IPS-20b (cell line): ENCODE measurements at regions not wholly inside any gene's neighbourhood (a gene's known extent, or its start where the extent isn't known, plus 50 kb on each side); places are given as distances from the start of the nearest gene placed in this dataset.
"Not testable (repeated sequence)": the region's sequence is repeated elsewhere in the genome, so short reads cannot be mapped to it uniquely, and the experiment has no call there.

ENCODE experiments used
- H3K27ac ChIP-seq: one replicate; pipeline ENCODE4 v1.5.1; 2013; ENCODE audit warnings: low read length
- H3K27me3 ChIP-seq: 2 replicates; pipeline ENCODE4 v1.6.1; 2013; ENCODE audit warnings: mild to moderate bottlenecking, low read length, inconsistent platforms; ENCODE audit not compliant: insufficient read depth
- H3K36me3 ChIP-seq: 2 replicates; pipeline ENCODE4 v1.6.1; 2013; ENCODE audit warnings: low read depth, mild to moderate bottlenecking, inconsistent platforms, low read length, moderate library complexity; ENCODE audit not compliant: insufficient read depth
- H3K4me1 ChIP-seq: 2 replicates; pipeline ENCODE4 v1.6.1; 2013; ENCODE audit warnings: mild to moderate bottlenecking, control low read depth, inconsistent platforms, low read length, moderate library complexity; ENCODE audit not compliant: insufficient read depth
- H3K4me3 ChIP-seq: 2 replicates; pipeline ENCODE4 v1.5.1; 2013; ENCODE audit warnings: mild to moderate bottlenecking, low read length, inconsistent platforms
- H3K9ac ChIP-seq: 2 replicates; pipeline ENCODE4 v1.6.1; 2013; ENCODE audit warnings: low read depth, mild to moderate bottlenecking, inconsistent platforms, low read length, moderate library complexity
- H3K9me3 ChIP-seq: 2 replicates; pipeline ENCODE4 v1.6.1; 2013; ENCODE audit warnings: mild to moderate bottlenecking, low read depth, low read length, inconsistent platforms; ENCODE audit not compliant: insufficient read depth

DNA sequence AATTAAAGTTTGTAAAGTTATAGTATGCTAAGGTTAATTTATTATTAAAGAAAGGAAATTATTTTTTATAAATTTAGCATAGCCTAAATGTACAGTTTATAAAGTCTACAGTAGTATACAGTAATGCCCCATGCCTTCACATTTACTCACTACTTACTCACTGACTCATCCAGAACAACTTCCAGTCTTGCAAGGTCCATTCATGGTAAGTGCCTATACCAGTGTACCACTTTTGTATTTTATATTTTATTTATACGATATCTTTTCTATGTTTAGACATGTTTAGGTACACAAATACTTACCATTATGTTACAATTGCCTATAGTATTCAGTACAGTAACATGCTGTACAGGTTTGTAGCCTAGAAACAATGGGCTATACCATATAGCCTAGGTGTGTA, 95.1 kb upstream of the GRIN2B start:
- Histone ChIP-seq H3K27me3 (no peaks in the 10 kb centered on the region), H3K36me3 (no peaks in the 10 kb centered on the region), H3K4me1 (no peaks in the 10 kb centered on the region), H3K9me3 (no peaks in the 10 kb centered on the region), H3K27ac (no peak overlapping the region), H3K4me3 (no peak overlapping the region), H3K9ac (no peak overlapping the region)

DNA sequence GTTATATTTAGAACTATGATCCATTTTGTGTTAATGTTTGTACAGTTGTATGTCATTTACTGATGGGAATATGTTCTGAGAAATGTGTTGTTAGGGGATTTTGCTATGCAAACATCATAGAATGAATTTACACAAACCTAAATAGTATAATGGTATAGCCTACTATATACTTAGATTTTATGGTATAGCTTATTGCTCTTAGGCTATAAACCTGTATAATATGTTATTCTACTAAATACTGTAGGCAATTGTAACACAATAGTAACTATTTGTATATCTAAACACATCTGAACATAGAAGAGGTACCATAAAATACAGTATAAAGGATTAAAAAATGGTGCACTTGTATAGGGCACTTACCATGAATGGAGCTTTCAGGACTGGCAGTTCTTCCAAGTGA, 105.4 kb upstream of the GRIN2B start:
- no peaks in the 10 kb centered on the region for H3K9me3 ChIP-seq
- no peaks in the 10 kb centered on the region for H3K4me1 ChIP-seq
- H3K27ac ChIP-seq = no peak overlapping the region
- H3K4me3 ChIP-seq = no peak overlapping the region
- H3K9ac ChIP-seq = no peak overlapping the region
- no peaks in the 10 kb centered on the region for H3K27me3 ChIP-seq
- H3K36me3 ChIP-seq = no peaks in the 10 kb centered on the region

- Histone ChIP-seq H3K9ac (no peak overlapping the region), H3K27ac (no peak overlapping the region), H3K4me1 (no peaks in the 10 kb centered on the region), H3K36me3 (no peaks in the 10 kb centered on the region), H3K27me3 (no peaks in the 10 kb centered on the region), H3K9me3 (no peaks in the 10 kb centered on the region), H3K4me3 (no peak overlapping the region)
Measured at GRCh38 chr12:14099994-14100393, 118.6 kb upstream of the GRIN2B start.

GRCh38 chr12:14101556-14101955, 120.2 kb upstream of the GRIN2B start:
- H3K36me3 ChIP-seq, H3K4me1 ChIP-seq, H3K27me3 ChIP-seq, H3K9me3 ChIP-seq, H3K4me3 ChIP-seq, H3K27ac ChIP-seq, H3K9ac ChIP-seq: not testable (repeated sequence)

- Histone ChIP-seq H3K9me3 (no peaks in the 10 kb centered on the region), H3K4me3 (no peak overlapping the region), H3K4me1 (no peaks in the 10 kb centered on the region), H3K27me3 (no peaks in the 10 kb centered on the region), H3K36me3 (no peaks in the 10 kb centered on the region), H3K9ac (no peak overlapping the region), H3K27ac (no peak overlapping the region)
Measured at GRCh38 chr12:14111230-14111865, 129.9 kb upstream of the GRIN2B start.

GRCh38 chr12:14113031-14113430, 131.6 kb upstream of the GRIN2B start:
- no peaks in the 10 kb centered on the region for H3K27me3 ChIP-seq
- no peaks in the 10 kb centered on the region for H3K4me1 ChIP-seq
- no peaks in the 10 kb centered on the region for H3K9me3 ChIP-seq
- H3K9ac ChIP-seq = no peak overlapping the region
- H3K36me3 ChIP-seq = no peaks in the 10 kb centered on the region
- no peak overlapping the region for H3K27ac ChIP-seq
- H3K4me3 ChIP-seq = no peak overlapping the region

DNA sequence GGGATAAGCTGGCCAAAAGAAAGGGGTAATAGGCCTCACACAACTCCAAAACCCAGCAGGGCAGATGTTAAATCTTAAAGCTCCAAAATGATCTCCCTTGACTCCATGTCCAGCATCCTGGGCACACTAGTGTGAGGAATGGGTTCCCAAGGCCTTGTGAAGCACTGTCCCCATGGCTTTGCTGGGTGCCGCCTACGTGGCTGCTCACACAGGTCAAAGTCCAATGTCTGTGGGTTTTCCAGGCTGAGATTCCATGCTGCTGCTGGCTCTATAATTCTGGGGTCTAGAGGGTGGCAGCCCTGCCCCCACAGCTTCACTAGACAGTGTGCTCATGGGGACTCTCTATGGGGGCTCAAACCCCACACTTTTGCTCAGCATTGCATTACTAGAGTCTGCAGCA, 145.3 kb upstream of the GRIN2B start:
- Histone ChIP-seq H3K36me3 (no peaks in the 10 kb centered on the region), H3K9me3 (peaks cover 8% of the 10 kb centered on the region), H3K9ac (no peak overlapping the region), H3K4me3 (no peak overlapping the region), H3K4me1 (no peaks in the 10 kb centered on the region), H3K27me3 (no peaks in the 10 kb centered on the region), H3K27ac (no peak overlapping the region)

- Histone ChIP-seq H3K9me3 (peaks cover 8% of the 10 kb centered on the region), H3K4me3 (no peak overlapping the region), H3K36me3 (no peaks in the 10 kb centered on the region), H3K9ac (no peak overlapping the region), H3K4me1 (no peaks in the 10 kb centered on the region), H3K27me3 (no peaks in the 10 kb centered on the region), H3K27ac (no peak overlapping the region)
Measured at GRCh38 chr12:14129611-14130195, 148.3 kb upstream of the GRIN2B start.

DNA sequence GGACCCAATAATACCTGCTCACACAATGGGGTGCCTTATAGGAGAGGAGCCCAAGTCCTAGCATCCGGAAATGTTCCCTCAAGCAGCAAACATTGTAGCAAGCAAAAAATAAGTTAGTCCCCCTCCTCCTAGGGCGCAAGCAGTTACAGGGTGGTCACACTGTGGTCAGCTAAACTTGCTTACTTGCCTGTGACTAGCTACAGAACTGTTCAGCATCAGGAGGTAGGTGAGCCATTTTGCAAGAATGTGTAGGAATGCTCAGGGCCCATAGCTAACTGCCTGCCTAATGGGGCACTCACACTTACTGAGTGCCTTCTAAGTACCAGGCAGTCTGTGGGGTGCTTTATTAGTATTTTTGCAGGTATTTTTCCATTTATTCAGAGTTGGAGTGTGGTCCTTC, 154.6 kb upstream of the GRIN2B start:
- H3K27ac ChIP-seq = no peak overlapping the region
- H3K9ac ChIP-seq = no peak overlapping the region
- H3K27me3 ChIP-seq = no peaks in the 10 kb centered on the region
- no peaks in the 10 kb centered on the region for H3K4me1 ChIP-seq
- 0 out of 2 replicates have a peak, but pooled peaks cover 4% of the 10 kb centered on the region for H3K9me3 ChIP-seq
- H3K4me3 ChIP-seq = no peak overlapping the region
- H3K36me3 ChIP-seq = no peaks in the 10 kb centered on the region

GRCh38 chr12:14138495-14138894, 157.1 kb upstream of the GRIN2B start:
- H3K9me3 ChIP-seq = no peaks in the 10 kb centered on the region
- no peaks in the 10 kb centered on the region for H3K4me1 ChIP-seq

DNA sequence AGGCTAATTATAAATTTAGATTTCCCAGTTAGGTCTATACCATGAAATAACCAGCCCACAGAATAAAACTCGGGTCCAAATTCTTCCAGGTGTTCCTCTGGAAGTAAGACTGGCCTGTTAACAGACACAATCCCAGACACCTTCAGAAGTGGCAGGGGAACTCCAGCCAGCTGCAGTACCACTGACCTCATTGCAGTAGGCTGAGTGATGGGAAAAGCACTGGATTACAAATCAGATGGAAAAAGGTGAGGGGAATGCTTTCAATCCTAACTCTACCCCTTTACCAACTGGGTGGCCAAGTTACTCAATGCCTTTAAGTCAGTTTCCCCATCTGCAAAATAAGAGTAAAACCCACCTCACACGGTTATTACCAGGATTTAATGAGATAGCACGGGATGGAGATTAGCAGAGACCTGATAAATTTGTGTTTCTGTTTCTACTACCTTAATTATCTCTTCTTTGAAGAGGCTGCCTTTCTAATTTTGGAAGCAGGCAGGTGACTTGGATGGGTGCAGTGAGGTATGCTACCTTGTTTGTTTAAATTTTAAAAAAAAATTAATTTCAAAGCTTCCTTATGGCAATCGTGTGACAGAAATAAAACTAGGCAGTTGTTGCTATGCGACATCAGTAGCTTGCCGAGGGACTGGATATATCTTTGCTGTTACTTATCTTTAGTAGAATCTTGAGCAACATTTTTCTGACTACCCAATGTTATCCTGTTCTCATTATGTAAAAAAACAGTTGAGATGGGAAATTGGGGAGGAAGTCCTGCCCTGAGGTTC, 167.3 kb upstream of the GRIN2B start:
- Histone ChIP-seq H3K4me3 (no peak overlapping the region), H3K9me3 (no peaks in the 10 kb centered on the region), H3K4me1 (peaks cover 12% of the 10 kb centered on the region; the same call in 1 of the 2 replicates), H3K9ac (no peak overlapping the region), H3K27ac (no peak overlapping the region), H3K27me3 (no peaks in the 10 kb centered on the region), H3K36me3 (no peaks in the 10 kb centered on the region)

More at GRCh38 chr12:14138495-14138894, 157.1 kb upstream of the GRIN2B start:
- Histone ChIP-seq H3K27me3 (no peaks in the 10 kb centered on the region), H3K4me3 (no peak overlapping the region), H3K9ac (no peak overlapping the region), H3K27ac (no peak overlapping the region), H3K36me3 (no peaks in the 10 kb centered on the region)

DNA sequence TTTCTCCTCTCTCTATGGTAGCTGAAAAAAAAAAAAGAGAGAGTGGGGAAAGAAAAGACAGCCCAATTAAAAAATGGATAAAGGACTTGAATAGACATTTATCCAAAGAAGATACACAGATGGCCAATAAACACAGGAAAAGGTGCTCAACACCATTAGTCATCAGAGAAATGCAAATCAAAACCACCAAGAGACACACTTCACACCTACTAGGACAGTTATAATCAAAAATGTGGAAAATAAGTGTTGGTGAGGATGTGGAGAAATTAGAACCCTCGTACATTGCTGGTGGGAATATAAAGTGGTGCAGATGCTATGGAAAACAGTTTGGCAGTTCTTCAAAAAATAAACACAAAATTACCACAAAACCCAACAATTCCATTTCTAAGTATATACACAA, 172.4 kb upstream of the GRIN2B start:
- peaks cover 12% of the 10 kb centered on the region; the same call in 1 of the 2 replicates for H3K4me1 ChIP-seq
- no peaks in the 10 kb centered on the region for H3K27me3 ChIP-seq
- no peak overlapping the region for H3K27ac ChIP-seq
- H3K9me3 ChIP-seq = no peaks in the 10 kb centered on the region
- no peak overlapping the region for H3K9ac ChIP-seq
- no peaks in the 10 kb centered on the region for H3K36me3 ChIP-seq
- no peak overlapping the region for H3K4me3 ChIP-seq
